ENCODE measurements at regions not wholly inside any gene's neighbourhood (a gene's known extent, or its start where the extent isn't known, plus 50 kb on each side); places are given as distances from the start of the nearest gene placed in this dataset.

DNA sequence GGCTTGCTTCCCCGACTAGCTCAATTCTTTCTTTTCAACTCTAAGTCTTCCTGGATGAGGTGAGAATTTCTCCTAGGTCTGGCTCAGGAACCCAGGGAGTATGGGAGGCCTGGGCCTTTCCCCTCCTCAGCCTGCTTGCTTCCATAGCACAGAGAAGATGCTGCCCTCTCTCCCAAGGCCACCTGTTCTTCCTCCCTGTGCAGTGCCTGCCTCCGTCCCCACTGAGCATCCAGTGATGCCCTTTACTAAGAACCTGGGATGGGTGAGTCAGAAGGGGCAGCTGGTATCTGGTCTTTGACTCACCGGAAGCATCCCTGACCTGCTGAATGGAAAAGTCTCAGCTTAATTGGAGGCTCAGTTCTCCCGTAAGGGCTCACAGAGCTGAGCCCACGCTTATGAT is 607.9 kb downstream of the BUD13 start:
- H3K27ac Mint-ChIP-seq: no peak overlapping the region
- TF ChIP-seq, protein P1, sequence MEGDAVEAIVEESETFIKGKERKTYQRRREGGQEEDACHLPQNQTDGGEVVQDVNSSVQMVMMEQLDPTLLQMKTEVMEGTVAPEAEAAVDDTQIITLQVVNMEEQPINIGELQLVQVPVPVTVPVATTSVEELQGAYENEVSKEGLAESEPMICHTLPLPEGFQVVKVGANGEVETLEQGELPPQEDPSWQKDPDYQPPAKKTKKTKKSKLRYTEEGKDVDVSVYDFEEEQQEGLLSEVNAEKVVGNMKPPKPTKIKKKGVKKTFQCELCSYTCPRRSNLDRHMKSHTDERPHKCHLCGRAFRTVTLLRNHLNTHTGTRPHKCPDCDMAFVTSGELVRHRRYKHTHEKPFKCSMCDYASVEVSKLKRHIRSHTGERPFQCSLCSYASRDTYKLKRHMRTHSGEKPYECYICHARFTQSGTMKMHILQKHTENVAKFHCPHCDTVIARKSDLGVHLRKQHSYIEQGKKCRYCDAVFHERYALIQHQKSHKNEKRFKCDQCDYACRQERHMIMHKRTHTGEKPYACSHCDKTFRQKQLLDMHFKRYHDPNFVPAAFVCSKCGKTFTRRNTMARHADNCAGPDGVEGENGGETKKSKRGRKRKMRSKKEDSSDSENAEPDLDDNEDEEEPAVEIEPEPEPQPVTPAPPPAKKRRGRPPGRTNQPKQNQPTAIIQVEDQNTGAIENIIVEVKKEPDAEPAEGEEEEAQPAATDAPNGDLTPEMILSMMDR (IDR thresholded peaks at IDR 0.05; ENCODE audit: unreplicated experiment in 3 of 3): no peak
- H3K36me3 Mint-ChIP-seq (ENCODE audit: low read depth): no peaks in the 10 kb centered on the region
- peaks cover 15% of the 10 kb centered on the region for H3K4me1 Mint-ChIP-seq
- peaks cover 45% of the 10 kb centered on the region for H3K27me3 Mint-ChIP-seq (ENCODE audit: low read depth)
- H3K4me3 Mint-ChIP-seq: no peak overlapping the region
- H3K9me3 Mint-ChIP-seq: no peaks in the 10 kb centered on the region

DNA sequence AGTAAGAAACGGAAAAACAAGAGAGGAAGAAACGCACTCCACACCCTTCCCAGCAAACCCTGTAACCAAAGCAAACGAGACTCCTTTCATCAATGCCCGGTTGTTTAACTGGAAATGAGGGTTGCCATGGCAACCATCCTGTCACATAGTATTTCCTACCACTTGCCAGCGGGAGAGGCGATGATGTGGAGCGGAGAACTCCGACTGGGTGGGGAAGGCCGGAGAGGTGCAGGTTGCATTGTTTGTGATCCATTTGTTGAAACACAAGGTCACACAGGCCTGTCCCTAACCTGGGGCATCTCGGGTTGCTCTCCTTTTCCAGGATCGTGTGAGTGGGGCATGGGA is 609.9 kb downstream of the BUD13 start:
- TF ChIP-seq, protein P1 (IDR thresholded peaks at IDR 0.05; ENCODE audit: unreplicated experiment in 3 of 3): no peak
- Mint-ChIP-seq H3K27me3 (ENCODE audit: low read depth) (peaks cover 40% of the 10 kb centered on the region), H3K9me3 (no peaks in the 10 kb centered on the region), H3K4me1 (peaks cover 15% of the 10 kb centered on the region), H3K4me3 (no peak overlapping the region), H3K27ac (peak overlapping the region in 2 of 3 experiments; percentile 10 to 63), H3K36me3 (ENCODE audit: low read depth) (no peaks in the 10 kb centered on the region)

DNA sequence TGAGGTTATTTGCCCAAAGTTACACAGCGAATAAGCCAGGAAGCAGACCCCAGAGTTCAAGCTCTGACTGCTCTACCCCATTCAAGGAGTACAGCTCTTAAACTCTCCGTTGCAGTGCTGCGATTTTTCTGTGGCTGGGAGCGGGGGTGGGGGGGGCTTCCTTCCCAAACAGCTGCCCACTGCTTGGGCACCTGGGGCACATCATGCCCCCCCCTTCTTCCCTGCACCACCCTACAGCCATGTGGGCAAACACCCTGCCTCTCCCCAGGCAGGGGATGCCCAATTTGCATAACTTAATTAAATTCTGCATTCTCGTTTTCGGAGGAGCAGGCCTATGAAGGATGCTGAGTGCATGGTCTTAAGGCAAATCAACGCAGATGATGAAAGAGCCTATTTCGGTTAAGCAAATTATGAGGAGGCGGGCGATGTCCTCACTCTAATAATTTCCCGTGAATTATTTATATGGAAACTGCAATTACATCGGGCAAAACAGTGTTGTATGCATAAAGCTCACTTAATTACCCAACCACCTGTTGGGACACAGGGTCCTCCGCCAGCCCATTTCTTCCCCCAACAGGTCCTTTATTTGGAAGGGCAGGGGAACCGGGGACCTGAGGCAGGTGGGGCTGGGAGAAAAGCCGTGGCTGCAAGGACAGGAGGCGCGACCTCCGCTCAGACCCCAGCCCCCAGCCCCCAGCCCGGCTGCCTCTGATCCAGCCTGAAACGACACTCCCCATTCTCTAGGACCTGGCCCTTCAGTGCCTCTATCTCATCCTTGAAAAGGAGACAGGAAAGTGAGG is 610.5 kb downstream of the BUD13 start:
- no peaks in the 10 kb centered on the region for H3K9me3 Mint-ChIP-seq
- H3K27me3 Mint-ChIP-seq (ENCODE audit: low read depth): peaks cover 40% of the 10 kb centered on the region
- no peaks in the 10 kb centered on the region for H3K36me3 Mint-ChIP-seq (ENCODE audit: low read depth)
- TF ChIP-seq, protein P1 (IDR thresholded peaks at IDR 0.05; ENCODE audit: unreplicated experiment in 3 of 3): no peak
- H3K4me1 Mint-ChIP-seq: peaks cover 15% of the 10 kb centered on the region
- peak overlapping the region in 2 of 3 experiments; percentile 10 to 63 for H3K27ac Mint-ChIP-seq
- no peak overlapping the region for H3K4me3 Mint-ChIP-seq

DNA sequence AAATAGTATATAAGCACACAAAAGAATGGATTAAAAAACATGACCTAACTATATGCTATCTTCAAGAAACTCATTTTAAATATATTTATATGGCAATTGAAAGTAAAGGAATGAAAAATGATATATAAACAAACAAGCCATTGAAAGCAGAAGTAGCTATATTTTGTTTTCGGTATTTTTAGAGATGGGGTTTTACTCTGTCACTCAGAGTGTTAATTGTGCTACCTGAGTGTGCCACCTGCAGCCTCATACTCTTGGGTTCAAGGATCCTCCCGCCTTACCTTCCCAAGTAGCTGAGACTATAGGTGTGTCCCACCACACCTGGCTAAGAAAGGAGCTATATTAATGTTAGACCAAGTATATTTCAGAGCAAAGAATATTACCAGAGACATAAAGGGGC is 624.1 kb downstream of the BUD13 start:
- Mint-ChIP-seq H3K27me3 (ENCODE audit: low read depth) (peaks cover 19% of the 10 kb centered on the region), H3K36me3 (ENCODE audit: low read depth) (peaks cover 8% of the 10 kb centered on the region), H3K4me3 (no peak overlapping the region), H3K4me1 (no peaks in the 10 kb centered on the region), H3K9me3 (peaks cover 12% of the 10 kb centered on the region), H3K27ac (no peak overlapping the region)
- TF ChIP-seq, protein P1 (IDR thresholded peaks at IDR 0.05; ENCODE audit: unreplicated experiment in 3 of 3): no peak

DNA sequence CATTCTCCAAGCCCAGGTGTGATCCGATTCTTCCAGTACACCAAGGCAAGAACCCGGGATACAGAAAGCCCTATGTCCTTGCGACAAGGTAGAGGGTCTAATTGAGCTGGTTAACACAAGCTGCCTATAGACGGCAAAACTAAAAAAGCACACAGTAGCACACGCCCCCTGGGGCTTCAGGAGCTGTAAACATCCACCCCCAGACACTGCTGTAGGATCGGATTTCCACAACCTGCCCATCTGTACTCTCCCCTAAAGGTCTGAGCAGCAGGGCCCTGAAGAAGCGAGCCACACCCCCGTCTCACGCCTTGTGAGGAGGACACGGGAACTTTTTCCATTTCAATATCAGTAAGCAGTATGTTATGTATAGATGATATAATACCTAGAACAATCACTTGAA is 624.7 kb downstream of the BUD13 start:
- Mint-ChIP-seq H3K4me1 (no peaks in the 10 kb centered on the region), H3K27me3 (ENCODE audit: low read depth) (peaks cover 19% of the 10 kb centered on the region), H3K27ac (no peak overlapping the region), H3K4me3 (no peak overlapping the region), H3K9me3 (peaks cover 12% of the 10 kb centered on the region), H3K36me3 (ENCODE audit: low read depth) (peaks cover 8% of the 10 kb centered on the region)
- TF ChIP-seq, protein P1 (IDR thresholded peaks at IDR 0.05; ENCODE audit: unreplicated experiment in 3 of 3): no peak
